ENCODE measurements at regions not wholly inside any gene's neighbourhood (a gene's known extent, or its start where the extent isn't known, plus 50 kb on each side); places are given as distances from the start of the nearest gene placed in this dataset.

DNA sequence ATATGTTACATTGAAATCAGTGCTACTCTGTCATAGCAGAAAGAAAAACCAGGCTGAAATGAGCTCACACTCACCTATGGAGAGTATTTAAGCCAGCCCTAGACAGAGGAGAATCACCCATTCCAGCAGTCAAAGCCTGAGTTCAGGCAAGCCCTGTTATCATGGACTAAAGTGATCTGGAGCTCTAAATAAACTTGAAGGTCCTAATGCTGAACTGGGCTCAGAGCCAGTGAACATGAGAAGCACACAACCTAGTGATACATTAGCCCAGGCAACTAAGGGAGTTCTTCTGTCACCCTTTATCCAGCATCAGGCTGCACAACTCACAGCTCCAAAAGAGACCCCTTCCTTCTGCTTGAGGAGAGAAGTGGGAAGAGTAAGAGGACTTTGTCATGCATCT, 425.0 kb downstream of the COL12A1 start:
- Histone ChIP-seq H3K4me1 (no peaks in the 10 kb centered on the region), H3K36me3 (no peaks in the 10 kb centered on the region), H3K9me3 (no peaks in the 10 kb centered on the region; the same call in none of the 2 replicates), H3K27me3 (no peaks in the 10 kb centered on the region), H3K4me3 (ENCODE audit: low read depth, low read length) (no peak overlapping the region)
- TF ChIP-seq, protein P1, sequence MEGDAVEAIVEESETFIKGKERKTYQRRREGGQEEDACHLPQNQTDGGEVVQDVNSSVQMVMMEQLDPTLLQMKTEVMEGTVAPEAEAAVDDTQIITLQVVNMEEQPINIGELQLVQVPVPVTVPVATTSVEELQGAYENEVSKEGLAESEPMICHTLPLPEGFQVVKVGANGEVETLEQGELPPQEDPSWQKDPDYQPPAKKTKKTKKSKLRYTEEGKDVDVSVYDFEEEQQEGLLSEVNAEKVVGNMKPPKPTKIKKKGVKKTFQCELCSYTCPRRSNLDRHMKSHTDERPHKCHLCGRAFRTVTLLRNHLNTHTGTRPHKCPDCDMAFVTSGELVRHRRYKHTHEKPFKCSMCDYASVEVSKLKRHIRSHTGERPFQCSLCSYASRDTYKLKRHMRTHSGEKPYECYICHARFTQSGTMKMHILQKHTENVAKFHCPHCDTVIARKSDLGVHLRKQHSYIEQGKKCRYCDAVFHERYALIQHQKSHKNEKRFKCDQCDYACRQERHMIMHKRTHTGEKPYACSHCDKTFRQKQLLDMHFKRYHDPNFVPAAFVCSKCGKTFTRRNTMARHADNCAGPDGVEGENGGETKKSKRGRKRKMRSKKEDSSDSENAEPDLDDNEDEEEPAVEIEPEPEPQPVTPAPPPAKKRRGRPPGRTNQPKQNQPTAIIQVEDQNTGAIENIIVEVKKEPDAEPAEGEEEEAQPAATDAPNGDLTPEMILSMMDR (IDR thresholded peaks at IDR 0.05; ENCODE audit: low read depth, low read length) = no peak
- DNase-seq = no peak

DNA sequence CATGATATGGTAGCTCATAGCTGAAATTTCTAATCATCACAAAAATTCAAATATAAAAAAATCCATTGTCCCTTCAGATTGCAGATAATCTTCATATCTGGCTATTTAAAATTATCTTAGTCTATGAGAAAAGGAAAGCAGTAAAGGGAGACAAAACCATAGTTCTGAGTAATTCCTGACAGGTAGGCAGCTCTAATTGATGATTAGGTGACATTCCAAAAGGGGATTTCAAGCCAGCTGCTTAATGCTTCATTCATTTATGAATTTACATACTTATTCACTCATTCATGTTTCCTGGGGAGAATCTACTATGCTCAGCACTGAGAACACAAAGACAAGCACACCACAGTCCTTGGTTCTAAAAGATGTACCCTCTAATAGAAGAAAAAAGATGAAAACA, 437.1 kb downstream of the COL12A1 start:
- Histone ChIP-seq H3K9me3 (no peaks in the 10 kb centered on the region), H3K36me3 (no peaks in the 10 kb centered on the region), H3K27me3 (no peaks in the 10 kb centered on the region), H3K4me3 (ENCODE audit: low read depth, low read length) (no peak overlapping the region), H3K4me1 (no peaks in the 10 kb centered on the region)
- TF ChIP-seq, protein P1 (IDR thresholded peaks at IDR 0.05; ENCODE audit: low read depth, low read length) = no peak
- DNase-seq = no peak

DNA sequence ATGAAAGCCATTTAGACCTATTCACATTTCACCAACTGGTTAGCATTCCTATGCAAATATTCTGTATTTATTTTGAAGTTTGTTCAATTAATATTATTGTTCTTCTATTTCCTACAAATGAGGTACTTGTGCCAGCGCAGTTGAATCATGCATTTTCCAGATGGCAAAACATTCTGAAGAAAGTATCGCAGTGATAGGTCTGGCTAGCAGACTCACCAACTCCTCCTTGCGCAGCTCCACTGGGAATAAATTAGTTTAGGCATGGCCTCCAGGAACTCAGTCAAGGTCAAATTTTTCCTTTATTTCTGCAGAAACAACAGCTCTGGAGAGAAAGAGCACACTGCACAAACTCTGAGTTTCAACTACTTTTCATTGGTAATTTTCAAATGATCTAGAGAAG, 437.7 kb downstream of the COL12A1 start:
- H3K36me3 ChIP-seq = no peaks in the 10 kb centered on the region
- H3K27me3 ChIP-seq = no peaks in the 10 kb centered on the region
- no peaks in the 10 kb centered on the region for H3K9me3 ChIP-seq
- no peak overlapping the region for H3K4me3 ChIP-seq (ENCODE audit: low read depth, low read length)
- no peaks in the 10 kb centered on the region for H3K4me1 ChIP-seq
- DNase-seq = no peak
- TF ChIP-seq, protein P1 (IDR thresholded peaks at IDR 0.05; ENCODE audit: low read depth, low read length) = no peak

DNA sequence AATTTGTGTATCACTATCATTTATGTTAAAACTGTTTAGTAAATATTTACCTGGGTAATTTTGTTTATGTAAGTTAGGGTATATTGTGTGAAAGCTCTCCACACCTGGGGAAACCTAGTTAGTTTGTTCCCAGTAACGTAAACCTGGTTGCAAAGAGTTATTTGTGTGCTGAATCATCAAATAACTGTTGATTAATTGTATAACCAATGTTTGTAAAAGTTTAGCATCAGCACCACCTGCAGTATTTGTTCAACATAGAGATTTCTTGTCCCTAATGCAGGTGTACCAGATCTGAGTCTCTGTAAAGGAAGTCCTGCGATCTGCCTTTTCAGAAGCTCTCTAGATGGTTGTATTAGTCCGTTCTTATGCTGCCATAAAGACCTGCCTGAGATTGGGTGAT, 440.4 kb downstream of the COL12A1 start:
- no peaks in the 10 kb centered on the region for H3K4me1 ChIP-seq
- no peaks in the 10 kb centered on the region for H3K27me3 ChIP-seq
- DNase-seq = no peak

DNA sequence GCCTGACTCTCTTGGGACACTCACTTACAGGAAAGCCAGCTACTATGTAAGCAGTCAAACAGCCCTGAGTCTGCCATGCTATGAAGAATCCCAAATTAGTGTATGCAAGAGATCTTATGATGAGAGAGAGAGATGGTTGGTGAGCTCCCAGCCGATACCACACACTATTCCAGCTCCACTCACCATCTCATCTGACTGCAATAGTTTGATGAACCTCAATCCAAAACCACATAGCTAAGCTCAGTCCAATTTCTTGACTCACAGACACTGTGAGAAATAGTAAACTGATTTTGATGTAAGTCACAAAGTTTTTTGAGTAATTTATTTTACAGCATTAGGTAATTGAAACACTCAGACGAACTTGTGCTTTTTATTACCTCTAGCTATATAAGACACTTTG, 441.4 kb downstream of the COL12A1 start:
- DNase-seq = no peak
- H3K36me3 ChIP-seq = no peaks in the 10 kb centered on the region
- TF ChIP-seq, protein P1 (IDR thresholded peaks at IDR 0.05; ENCODE audit: low read depth, low read length) = no peak
- no peaks in the 10 kb centered on the region for H3K4me1 ChIP-seq
- no peaks in the 10 kb centered on the region for H3K27me3 ChIP-seq
- H3K4me3 ChIP-seq (ENCODE audit: low read depth, low read length) = no peak overlapping the region
- no peaks in the 10 kb centered on the region for H3K9me3 ChIP-seq

More for the DNA sequence above, 440.4 kb downstream of the COL12A1 start:
- Histone ChIP-seq H3K9me3 (no peaks in the 10 kb centered on the region), H3K36me3 (no peaks in the 10 kb centered on the region), H3K4me3 (ENCODE audit: low read depth, low read length) (no peak overlapping the region)
- TF ChIP-seq, protein P1 (IDR thresholded peaks at IDR 0.05; ENCODE audit: low read depth, low read length) = no peak

DNA sequence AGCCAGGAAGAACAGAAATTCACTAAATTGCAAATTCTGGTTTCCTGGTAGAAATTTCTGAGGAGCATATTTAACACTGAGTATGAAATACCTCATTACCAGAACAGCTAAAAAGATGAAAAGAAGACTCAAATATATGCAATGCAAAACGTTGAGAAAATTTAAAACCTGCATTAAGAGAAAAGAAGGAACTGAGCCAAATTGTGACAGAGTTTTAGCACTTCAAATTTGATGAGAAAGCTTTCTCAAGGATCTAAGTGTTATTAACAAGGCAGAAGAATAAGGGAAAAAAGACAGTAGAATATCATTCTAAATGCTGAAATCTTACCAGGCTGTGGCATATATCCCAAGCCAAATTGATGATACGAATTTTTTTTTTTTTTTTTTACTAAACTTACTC, 443.0 kb downstream of the COL12A1 start:
- no peak for DNase-seq
- no peaks in the 10 kb centered on the region for H3K36me3 ChIP-seq
- TF ChIP-seq, protein P1 (IDR thresholded peaks at IDR 0.05; ENCODE audit: low read depth, low read length) = no peak

More for the DNA sequence above, 443.0 kb downstream of the COL12A1 start:
- Histone ChIP-seq H3K4me3 (ENCODE audit: low read depth, low read length) (no peak overlapping the region), H3K4me1 (no peaks in the 10 kb centered on the region), H3K27me3 (no peaks in the 10 kb centered on the region), H3K9me3 (no peaks in the 10 kb centered on the region)
